RWPE1 (cell line): ENCODE measurements at regions not wholly inside any gene's neighbourhood (a gene's known extent, or its start where the extent isn't known, plus 50 kb on each side); places are given as distances from the start of the nearest gene placed in this dataset.

Experiments
- CTCF ChIA-PET: fragments of 350-600 bp; sonication (Branson Sonifier 250); formaldehyde crosslinking; extraction: SDS; loops from one replicate; lab custom pipeline; 2021; lab: Yijun Ruan, JAX
- POLR2A ChIA-PET: fragments of 400-600 bp; formaldehyde crosslinking; extraction: SDS; loops from one replicate; lab custom pipeline; 2020; ENCODE audit warnings: antibody characterized with exemption; ENCODE audit not compliant: low non-redundant PET; lab: Yijun Ruan, JAX
- DNase-seq: peaks from one replicate; pipeline ENCODE4 v3.0.0; 2012; ENCODE audit warnings: low spot score
- H3K27ac ChIP-seq: fragments of 450-650 bp; 2 replicates; pipeline ENCODE4 v1.5.1; 2017
- TF ChIP-seq, protein P1 (sequence below): fragments of 450-650 bp; conservative IDR thresholded peaks from 2 replicates; pipeline ENCODE4 v1.5.1; 2017; ENCODE audit warnings: low read depth, mild to moderate bottlenecking

DNA sequence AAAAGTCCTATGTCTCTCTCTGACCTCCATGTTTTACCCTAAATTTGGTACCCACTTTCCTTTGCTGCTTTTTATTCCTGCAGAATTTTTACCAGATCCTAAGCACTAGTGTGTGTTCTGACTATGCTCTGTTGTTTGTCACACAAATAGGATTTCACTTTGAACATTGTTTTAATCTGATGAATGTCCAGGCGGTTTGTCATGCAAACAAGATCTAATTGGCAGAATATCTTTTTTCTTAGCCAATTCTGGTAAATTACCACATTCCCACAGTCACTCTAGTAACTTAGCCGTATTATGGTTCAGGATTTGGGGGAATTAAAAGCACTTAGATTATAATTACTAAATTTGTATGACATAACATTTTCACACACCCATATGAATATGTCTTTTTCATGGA lies 557.2 kb upstream of the BOD1L1 start:
- ChIA-PET POLR2A (no interaction called here), CTCF (no interaction called here)
- DNase-seq: no peak
- H3K27ac ChIP-seq: no peak overlapping the region
- TF ChIP-seq, protein P1, sequence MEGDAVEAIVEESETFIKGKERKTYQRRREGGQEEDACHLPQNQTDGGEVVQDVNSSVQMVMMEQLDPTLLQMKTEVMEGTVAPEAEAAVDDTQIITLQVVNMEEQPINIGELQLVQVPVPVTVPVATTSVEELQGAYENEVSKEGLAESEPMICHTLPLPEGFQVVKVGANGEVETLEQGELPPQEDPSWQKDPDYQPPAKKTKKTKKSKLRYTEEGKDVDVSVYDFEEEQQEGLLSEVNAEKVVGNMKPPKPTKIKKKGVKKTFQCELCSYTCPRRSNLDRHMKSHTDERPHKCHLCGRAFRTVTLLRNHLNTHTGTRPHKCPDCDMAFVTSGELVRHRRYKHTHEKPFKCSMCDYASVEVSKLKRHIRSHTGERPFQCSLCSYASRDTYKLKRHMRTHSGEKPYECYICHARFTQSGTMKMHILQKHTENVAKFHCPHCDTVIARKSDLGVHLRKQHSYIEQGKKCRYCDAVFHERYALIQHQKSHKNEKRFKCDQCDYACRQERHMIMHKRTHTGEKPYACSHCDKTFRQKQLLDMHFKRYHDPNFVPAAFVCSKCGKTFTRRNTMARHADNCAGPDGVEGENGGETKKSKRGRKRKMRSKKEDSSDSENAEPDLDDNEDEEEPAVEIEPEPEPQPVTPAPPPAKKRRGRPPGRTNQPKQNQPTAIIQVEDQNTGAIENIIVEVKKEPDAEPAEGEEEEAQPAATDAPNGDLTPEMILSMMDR: no peak

DNA sequence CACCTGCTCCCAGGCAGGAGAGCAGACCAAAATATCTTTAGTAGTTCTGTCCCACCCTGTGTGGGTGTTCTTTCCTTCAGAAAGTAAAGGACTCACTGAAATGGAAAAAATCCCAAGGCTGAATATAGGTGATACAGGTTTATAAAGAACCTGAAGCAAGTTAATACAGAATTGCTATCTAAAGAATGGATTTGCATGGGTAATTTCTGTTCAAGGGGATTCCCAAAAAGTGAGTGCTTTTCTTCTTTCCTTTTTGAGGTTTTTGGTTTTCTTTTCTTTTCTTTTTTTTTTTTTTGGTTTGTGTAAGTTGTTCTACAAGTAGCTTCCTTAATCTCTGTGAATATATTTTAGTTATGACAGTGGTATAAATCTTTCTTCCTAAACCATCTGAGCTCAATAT lies 560.7 kb upstream of the BOD1L1 start:
- POLR2A ChIA-PET: no interaction called here
- TF ChIP-seq, protein P1: no peak
- no peak for DNase-seq
- no peak overlapping the region for H3K27ac ChIP-seq
- CTCF ChIA-PET: no interaction called here

DNA sequence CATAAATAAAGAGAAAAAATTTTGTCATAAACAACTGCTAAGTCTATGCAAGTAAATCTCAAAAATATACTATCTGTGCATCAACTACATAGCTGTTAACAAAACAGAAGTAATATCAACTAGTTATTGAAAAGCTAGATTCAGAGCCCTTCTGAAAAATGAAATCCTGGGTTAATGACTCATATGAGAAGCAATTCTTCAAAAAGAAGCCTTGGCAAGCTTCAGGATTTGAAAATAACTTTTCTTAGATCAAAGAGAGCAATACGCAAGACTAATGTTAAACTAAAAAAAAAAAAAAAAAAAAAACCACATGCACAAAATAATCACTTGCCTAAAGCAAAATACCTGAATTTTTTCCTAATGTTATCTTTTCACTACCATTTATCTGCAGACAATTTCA lies 566.1 kb upstream of the BOD1L1 start:
- ChIA-PET POLR2A (no interaction called here), CTCF (interaction anchor here (0.7 kb wide), 1 partner anchor 1568 kb away, joined by 4 read pairs; no protein-coding TSS in a partner anchor)
- TF ChIP-seq, protein P1: no peak
- no peak overlapping the region for H3K27ac ChIP-seq
- no peak for DNase-seq

DNA sequence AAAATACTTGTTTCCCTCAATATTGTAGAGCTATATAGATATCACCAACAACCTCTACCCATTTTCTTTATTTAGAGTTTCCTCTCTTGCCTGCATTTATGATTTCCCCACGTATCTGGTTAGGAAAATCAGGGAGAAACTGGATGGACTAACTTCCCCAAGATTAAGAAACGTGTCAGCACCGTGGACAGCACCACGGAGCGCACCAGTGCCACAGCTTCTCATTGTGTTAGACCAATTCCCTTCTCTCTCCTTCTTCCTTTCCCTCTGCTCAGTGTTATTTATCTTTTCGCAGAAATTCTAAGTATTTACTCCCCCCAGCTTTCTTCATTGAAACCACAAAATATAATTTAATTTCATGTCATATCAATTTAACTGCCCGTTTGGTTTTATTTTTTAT lies 568.6 kb upstream of the BOD1L1 start:
- no peak overlapping the region for H3K27ac ChIP-seq
- TF ChIP-seq, protein P1: no peak
- ChIA-PET POLR2A (no interaction called here), CTCF (no interaction called here)
- peak; percentile 27 for DNase-seq

DNA sequence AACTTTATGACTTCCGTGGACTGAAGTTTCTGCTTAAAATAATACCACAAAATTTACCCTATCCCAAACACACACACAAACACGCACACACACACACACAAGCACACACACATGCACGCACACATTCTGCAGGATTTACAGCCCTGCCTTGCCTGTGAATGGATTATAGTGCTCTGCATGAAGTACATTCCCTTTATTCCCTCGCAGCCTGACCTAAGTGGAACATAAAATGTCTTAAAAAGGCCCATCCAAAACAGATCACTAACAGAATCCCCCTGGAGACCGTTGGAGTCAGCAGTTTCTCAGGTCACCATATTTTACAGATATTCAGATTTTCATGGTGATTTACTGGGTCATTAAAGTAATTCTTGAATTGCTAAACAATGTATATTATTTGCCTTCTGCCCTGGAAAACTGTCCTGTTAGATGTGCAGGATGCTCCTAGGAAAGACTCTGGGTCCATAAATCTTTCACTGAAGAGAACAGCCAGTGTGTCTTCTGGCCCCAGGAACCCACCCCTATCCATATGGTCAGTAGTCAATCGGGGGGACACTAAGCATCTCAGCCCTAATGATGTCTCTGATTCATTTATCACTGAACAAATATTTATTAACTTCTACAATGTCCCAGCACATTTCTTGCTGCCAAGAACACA lies 587.7 kb upstream of the BOD1L1 start:
- ChIA-PET CTCF (no interaction called here), POLR2A (no interaction called here)

DNA sequence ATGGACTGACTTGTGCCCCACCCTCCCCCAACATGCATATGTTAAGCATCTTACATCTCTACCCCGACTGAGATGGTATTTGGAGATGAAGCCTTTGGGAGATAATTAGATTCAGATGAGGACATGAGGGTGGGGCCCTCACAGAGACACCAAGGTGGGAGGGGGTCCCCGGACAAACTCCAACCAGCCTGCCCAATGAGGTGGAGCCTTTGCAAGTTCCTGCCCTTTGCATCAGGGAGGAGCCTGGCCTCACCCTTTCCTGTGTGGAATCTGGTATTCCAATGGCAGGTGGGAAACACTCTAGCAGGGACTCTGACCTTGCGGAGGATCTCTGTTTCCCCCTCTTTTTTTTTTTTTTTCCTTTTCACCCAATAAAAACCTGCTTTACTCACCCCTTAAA lies 589.9 kb upstream of the BOD1L1 start:
- POLR2A ChIA-PET: no interaction called here

More for the DNA sequence above, 587.7 kb upstream of the BOD1L1 start:
- TF ChIP-seq, protein P1: no peak
- no peak for DNase-seq
- H3K27ac ChIP-seq: no peak overlapping the region

More for the DNA sequence above, 589.9 kb upstream of the BOD1L1 start:
- TF ChIP-seq, protein P1: no peak
- no peak overlapping the region for H3K27ac ChIP-seq
- DNase-seq: no peak
- CTCF ChIA-PET: no interaction called here
